WTC11 (cell line): ENCODE measurements at regions not wholly inside any gene's neighbourhood (a gene's known extent, or its start where the extent isn't known, plus 50 kb on each side); places are given as distances from the start of the nearest gene placed in this dataset.

ENCODE experiments used
- ATAC-seq: fragments of 200-7000 bp; cut with Tn5 transposase; 2 replicates; pipeline ENCODE4 v1.10.0; 2021; ENCODE audit warnings: mild to moderate bottlenecking, moderate library complexity
- CTCF ChIA-PET: fragments of 300-600 bp; sonication (Branson Sonifier 250); formaldehyde crosslinking; loops from one replicate; lab custom pipeline; 2021; ENCODE audit warnings: antibody characterized with exemption; lab: Charles Lee
- POLR2A ChIA-PET: fragments of 350-600 bp; sonication (Branson Sonifier 250); formaldehyde crosslinking; loops from one replicate; lab custom pipeline; 2021; ENCODE audit warnings: antibody characterized with exemption; lab: Charles Lee
- DNase-seq: peaks from one replicate; pipeline ENCODE4 v3.0.0; 2021; ENCODE audit warnings: low spot score
- H3K27ac Mint-ChIP-seq: 2 replicates; pipeline ENCODE4 v1.8.0; 2021; ENCODE audit warnings: mixed read lengths
- H3K27me3 Mint-ChIP-seq: 2 replicates; pipeline ENCODE4 v1.8.0; 2021; ENCODE audit warnings: low read depth, mild to moderate bottlenecking, moderate library complexity, mixed read lengths
- H3K36me3 Mint-ChIP-seq: 2 replicates; pipeline ENCODE4 v1.8.0; 2021; ENCODE audit warnings: mixed read lengths
- H3K4me1 Mint-ChIP-seq: 2 replicates; pipeline ENCODE4 v1.8.0; 2022; ENCODE audit warnings: mixed read lengths
- H3K4me3 Mint-ChIP-seq: 2 replicates; pipeline ENCODE4 v1.8.0; 2021; ENCODE audit warnings: mild to moderate bottlenecking, moderate library complexity, mixed read lengths
- H3K9me3 Mint-ChIP-seq: 2 replicates; pipeline ENCODE4 v1.8.0; 2021; ENCODE audit warnings: mixed read lengths
- AR ChIP-seq: fragments of 250-450 bp; sonication (Bioruptor Pico); IDR thresholded peaks from 2 replicates; pipeline ENCODE4 v1.9.0; 2021; ENCODE audit warnings: mild to moderate bottlenecking
- ATF1 ChIP-seq: sonication (generic); formaldehyde crosslinking; IDR thresholded peaks from 2 replicates; pipeline ENCODE4 v1.8.1; 2023; ENCODE audit warnings: mild to moderate bottlenecking, moderate library complexity, missing genetic modification reagents
- CBFB ChIP-seq: sonication (generic); formaldehyde crosslinking; IDR thresholded peaks from 2 replicates; pipeline ENCODE4 v1.8.1; 2022; ENCODE audit warnings: mild to moderate bottlenecking, low read depth, missing genetic modification reagents
- CDX4 ChIP-seq: fragments of 250-450 bp; sonication (Bioruptor Pico); IDR thresholded peaks from 2 replicates; pipeline ENCODE4 v1.9.0; 2021; ENCODE audit warnings: moderate library complexity, mild to moderate bottlenecking, inconsistent platforms, borderline replicate concordance
- CTCF ChIP-seq: fragments of 200-600 bp; IDR thresholded peaks from 2 replicates; pipeline ENCODE4 v1.8.0; 2022; ENCODE audit warnings: antibody characterized with exemption
- EMX1 ChIP-seq: fragments of 250-450 bp; sonication (Bioruptor Pico); IDR thresholded peaks from 2 replicates; pipeline ENCODE4 v1.8.0; 2021; ENCODE audit warnings: mild to moderate bottlenecking
- ESRRA ChIP-seq: sonication (generic); formaldehyde crosslinking; IDR thresholded peaks from 2 replicates; pipeline ENCODE4 v1.8.1; 2022; ENCODE audit warnings: mild to moderate bottlenecking, missing genetic modification reagents, borderline replicate concordance
- ETV6 ChIP-seq: sonication (generic); formaldehyde crosslinking; IDR thresholded peaks from 2 replicates; pipeline ENCODE4 v1.8.1; 2022; ENCODE audit warnings: mild to moderate bottlenecking, missing genetic modification reagents
- FOXJ3 ChIP-seq: sonication (generic); formaldehyde crosslinking; IDR thresholded peaks from 2 replicates; pipeline ENCODE4 v1.9.0; 2021; ENCODE audit warnings: missing genetic modification reagents, mild to moderate bottlenecking, borderline replicate concordance
- FOXK1 ChIP-seq: sonication (generic); formaldehyde crosslinking; IDR thresholded peaks from 2 replicates; pipeline ENCODE4 v1.8.0; 2022; ENCODE audit warnings: mild to moderate bottlenecking, moderate library complexity, missing genetic modification reagents
- KAT7 ChIP-seq: sonication (generic); formaldehyde crosslinking; IDR thresholded peaks from 2 replicates; pipeline ENCODE4 v1.8.1; 2023; ENCODE audit warnings: missing genetic modification reagents, mild to moderate bottlenecking, borderline replicate concordance
- NFE2L1 ChIP-seq: sonication (generic); formaldehyde crosslinking; IDR thresholded peaks from 2 replicates; pipeline ENCODE4 v1.8.1; 2023; ENCODE audit warnings: missing genetic modification reagents
- NR2C2 ChIP-seq: sonication (generic); formaldehyde crosslinking; IDR thresholded peaks from 2 replicates; pipeline ENCODE4 v1.8.0; 2022; ENCODE audit warnings: mild to moderate bottlenecking, missing genetic modification reagents
- NR3C1 ChIP-seq: sonication (generic); formaldehyde crosslinking; conservative IDR thresholded peaks from 2 replicates; pipeline ENCODE4 v1.8.1; 2023; ENCODE audit warnings: low read depth, mild to moderate bottlenecking, missing genetic modification reagents
- OVOL2 ChIP-seq: fragments of 250-450 bp; sonication (Bioruptor Pico); IDR thresholded peaks from 2 replicates; pipeline ENCODE4 v1.9.0; 2021; ENCODE audit warnings: mild to moderate bottlenecking, borderline replicate concordance
- PRRX2 ChIP-seq: fragments of 250-450 bp; sonication (Bioruptor Pico); IDR thresholded peaks from 2 replicates; pipeline ENCODE4 v1.8.0; 2021; ENCODE audit warnings: mild to moderate bottlenecking
- RELA ChIP-seq: sonication (generic); formaldehyde crosslinking; IDR thresholded peaks from 2 replicates; pipeline ENCODE4 v1.8.1; 2022; ENCODE audit warnings: missing genetic modification reagents, mild to moderate bottlenecking, borderline replicate concordance
- SMAD4 ChIP-seq: sonication (generic); formaldehyde crosslinking; IDR thresholded peaks from 2 replicates; pipeline ENCODE4 v1.8.0; 2022; ENCODE audit warnings: mild to moderate bottlenecking, missing genetic modification reagents
- STAT6 ChIP-seq: sonication (generic); formaldehyde crosslinking; conservative IDR thresholded peaks from 2 replicates; pipeline ENCODE4 v1.8.1; 2023; ENCODE audit warnings: mild to moderate bottlenecking, low read depth, missing genetic modification reagents, moderate library complexity
- USF1 ChIP-seq: sonication (generic); formaldehyde crosslinking; IDR thresholded peaks from 2 replicates; pipeline ENCODE4 v1.8.0; 2022; ENCODE audit warnings: mild to moderate bottlenecking, missing genetic modification reagents
- ZNF121 ChIP-seq: sonication (generic); formaldehyde crosslinking; IDR thresholded peaks from 2 replicates; pipeline ENCODE4 v1.8.0; 2023; ENCODE audit warnings: missing genetic modification reagents
- ZNF219 ChIP-seq: sonication (generic); formaldehyde crosslinking; IDR thresholded peaks from 2 replicates; pipeline ENCODE4 v1.8.0; 2023; ENCODE audit warnings: missing genetic modification reagents, mild to moderate bottlenecking, borderline replicate concordance
- ZNF281 ChIP-seq: sonication (generic); formaldehyde crosslinking; IDR thresholded peaks from 2 replicates; pipeline ENCODE4 v1.8.0; 2023; ENCODE audit warnings: mild to moderate bottlenecking, missing genetic modification reagents
- ZNF317 ChIP-seq: sonication (generic); formaldehyde crosslinking; IDR thresholded peaks from 2 replicates; pipeline ENCODE4 v1.8.1; 2023; ENCODE audit warnings: low read depth, mild to moderate bottlenecking, moderate library complexity, missing genetic modification reagents, borderline replicate concordance
- ZNF396 ChIP-seq: fragments of 250-450 bp; sonication (Bioruptor Pico); IDR thresholded peaks from 2 replicates; pipeline ENCODE4 v1.8.0; 2021; ENCODE audit warnings: mild to moderate bottlenecking, moderate library complexity, borderline replicate concordance
- ZNF423 ChIP-seq: fragments of 250-450 bp; sonication (Bioruptor Pico); IDR thresholded peaks from 2 replicates; pipeline ENCODE4 v2.1.2; 2022; ENCODE audit warnings: mild to moderate bottlenecking, moderate library complexity

GRCh38 chrX:122572461-122572860 lies 611.6 kb upstream of the GRIA3 start:
- Mint-ChIP-seq H3K9me3 (peaks cover 22% of the 10 kb centered on the region), H3K4me3 (no peak overlapping the region)
- TF ChIP-seq ESRRA (CRISPR knock-in tag): no peak
- TF ChIP-seq NFE2L1 (CRISPR knock-in tag): no peak
- no peak for TF ChIP-seq PRRX2 (CRISPR knock-in tag)
- TF ChIP-seq EMX1 (CRISPR knock-in tag): no peak
- TF ChIP-seq ZNF396 (CRISPR knock-in tag): no peak
- TF ChIP-seq ZNF121 (CRISPR knock-in tag): no peak
- TF ChIP-seq CBFB (CRISPR knock-in tag): no peak
- no peak for TF ChIP-seq OVOL2
- no peak for TF ChIP-seq ZNF281
- no peak for TF ChIP-seq NR2C2 (CRISPR knock-in tag)
- no peak for TF ChIP-seq ZNF423 (CRISPR knock-in tag)
- TF ChIP-seq STAT6 (CRISPR knock-in tag): no peak
- TF ChIP-seq ZNF219: no peak
- no peak for TF ChIP-seq CDX4 (CRISPR knock-in tag)
- no peak for TF ChIP-seq CTCF
- no peak for TF ChIP-seq AR (CRISPR knock-in tag)
- TF ChIP-seq, all 79 proteins: peak for 0
- ATAC-seq (no peak), DNase-seq (no peak)
- Mint-ChIP-seq H3K27me3 (no peaks in the 10 kb centered on the region; the same call in 1 of the 2 replicates), H3K27ac (no peak overlapping the region), H3K36me3 (no peaks in the 10 kb centered on the region), H3K4me1 (no peaks in the 10 kb centered on the region)
- ChIA-PET CTCF (no interaction called here), POLR2A (no interaction called here)

GRCh38 chrX:122579036-122579435 lies 605.0 kb upstream of the GRIA3 start:
- POLR2A ChIA-PET: no interaction called here
- peaks cover 7% of the 10 kb centered on the region for H3K9me3 Mint-ChIP-seq
- no peak overlapping the region for H3K27ac Mint-ChIP-seq
- TF ChIP-seq KAT7 (no peak), NR3C1 (CRISPR knock-in tag) (no peak), ETV6 (CRISPR knock-in tag) (no peak), SMAD4 (CRISPR knock-in tag) (no peak), ZNF219 (no peak), ATF1 (CRISPR knock-in tag) (no peak), FOXJ3 (CRISPR knock-in tag) (no peak), FOXK1 (no peak), RELA (no peak), ZNF317 (CRISPR knock-in tag) (no peak), USF1 (CRISPR knock-in tag) (no peak), CDX4 (CRISPR knock-in tag) (no peak)

More at GRCh38 chrX:122579036-122579435, 605.0 kb upstream of the GRIA3 start:
- Mint-ChIP-seq H3K36me3 (no peaks in the 10 kb centered on the region), H3K27me3 (no peaks in the 10 kb centered on the region), H3K4me3 (no peak overlapping the region), H3K4me1 (no peaks in the 10 kb centered on the region)
- CTCF ChIA-PET: no interaction called here
- no peak for ATAC-seq
- DNase-seq: no peak
